Effector CD8-positive, alpha-beta T cell (primary cell): ENCODE measurements at regions not wholly inside any gene's neighbourhood (a gene's known extent, or its start where the extent isn't known, plus 50 kb on each side); places are given as distances from the start of the nearest gene placed in this dataset.
"Not testable (repeated sequence)": the region's sequence is repeated elsewhere in the genome, so short reads cannot be mapped to it uniquely, and the experiment has no call there.

Experiments
- DNase-seq: peaks from one replicate; lab custom pipeline; 2025; lab: John Stamatoyannopoulos, UW

DNA sequence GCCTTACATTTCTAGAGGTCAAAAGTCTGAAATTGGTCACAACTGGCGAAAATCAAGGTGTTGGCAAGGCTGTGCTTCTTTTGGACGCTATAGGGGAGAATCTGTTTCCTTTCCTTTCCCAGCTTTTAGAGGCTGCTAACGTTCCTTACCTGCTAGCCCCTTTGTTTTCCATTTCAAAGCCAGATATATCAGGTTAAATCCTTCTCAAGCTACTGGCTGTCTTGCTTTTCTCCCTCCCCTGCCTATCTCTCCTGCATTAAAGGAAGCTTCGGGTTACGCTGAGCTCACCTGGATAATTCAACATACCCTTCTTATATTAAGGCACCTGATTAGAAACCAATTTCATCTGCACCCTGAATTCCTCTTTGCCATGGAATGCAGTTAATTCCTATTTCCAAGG, 1569.7 kb upstream of the SLC10A2 start:
- DNase-seq, result no peak

DNA sequence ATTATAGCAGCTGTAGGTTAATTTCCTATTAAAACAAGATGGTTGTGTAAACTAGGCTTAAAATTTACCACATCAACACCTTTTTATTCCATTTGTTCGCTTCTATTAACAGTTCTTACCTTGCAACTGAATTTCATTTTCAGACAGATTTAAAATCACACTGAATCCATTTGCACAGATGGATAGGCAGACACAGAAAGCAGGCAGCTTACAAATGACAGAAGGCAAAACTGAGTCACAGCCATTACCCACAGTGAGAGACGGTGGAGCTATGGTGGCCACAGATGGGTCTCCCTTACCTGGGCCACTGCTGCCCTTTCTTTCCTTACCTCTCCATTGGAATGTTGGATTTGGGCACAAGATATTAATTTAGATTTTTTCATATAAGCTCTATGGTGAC, 1567.8 kb upstream of the SLC10A2 start:
- DNase-seq, result no peak

DNA sequence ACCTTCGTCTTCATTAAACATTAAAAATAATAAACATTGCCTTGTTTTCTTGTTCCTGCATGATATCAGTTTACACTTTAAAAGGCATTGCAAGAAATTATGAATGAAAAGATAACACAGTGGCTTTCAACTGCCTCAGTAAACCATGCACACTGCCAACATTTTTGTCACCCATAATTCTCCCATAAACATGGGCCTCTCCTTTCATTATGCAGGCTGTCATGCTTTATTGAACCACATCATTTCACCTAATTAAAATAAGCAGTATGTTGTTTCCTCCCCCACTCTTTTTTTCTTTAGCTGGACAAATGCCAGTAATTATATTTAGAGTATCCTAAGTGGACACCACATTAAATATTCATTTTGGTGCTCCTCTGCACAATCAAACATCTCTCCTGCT, 1566.5 kb upstream of the SLC10A2 start:
- no peak for DNase-seq

GRCh38 chr13:104625201-104625600, 1559.0 kb upstream of the SLC10A2 start:
- DNase-seq, result no peak

DNA sequence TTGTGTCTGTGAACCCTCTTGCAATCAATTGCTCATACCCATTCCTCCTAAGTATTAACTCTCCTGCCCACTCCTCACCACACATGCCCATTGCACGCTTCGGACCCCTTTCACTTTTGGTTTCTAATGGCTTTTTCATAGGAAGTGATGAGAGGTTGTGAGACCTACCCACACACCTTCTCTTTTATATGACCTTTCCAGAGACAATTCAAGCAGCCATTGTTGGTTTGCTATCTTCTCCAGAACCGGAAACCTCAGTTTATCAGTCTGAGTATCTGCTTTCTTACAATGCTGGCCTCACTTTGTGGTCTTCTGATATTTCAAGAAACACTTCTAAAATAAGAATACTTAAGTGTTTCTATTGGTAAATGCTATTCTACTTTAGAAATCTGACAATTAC, 1550.8 kb upstream of the SLC10A2 start:
- no peak for DNase-seq

DNA sequence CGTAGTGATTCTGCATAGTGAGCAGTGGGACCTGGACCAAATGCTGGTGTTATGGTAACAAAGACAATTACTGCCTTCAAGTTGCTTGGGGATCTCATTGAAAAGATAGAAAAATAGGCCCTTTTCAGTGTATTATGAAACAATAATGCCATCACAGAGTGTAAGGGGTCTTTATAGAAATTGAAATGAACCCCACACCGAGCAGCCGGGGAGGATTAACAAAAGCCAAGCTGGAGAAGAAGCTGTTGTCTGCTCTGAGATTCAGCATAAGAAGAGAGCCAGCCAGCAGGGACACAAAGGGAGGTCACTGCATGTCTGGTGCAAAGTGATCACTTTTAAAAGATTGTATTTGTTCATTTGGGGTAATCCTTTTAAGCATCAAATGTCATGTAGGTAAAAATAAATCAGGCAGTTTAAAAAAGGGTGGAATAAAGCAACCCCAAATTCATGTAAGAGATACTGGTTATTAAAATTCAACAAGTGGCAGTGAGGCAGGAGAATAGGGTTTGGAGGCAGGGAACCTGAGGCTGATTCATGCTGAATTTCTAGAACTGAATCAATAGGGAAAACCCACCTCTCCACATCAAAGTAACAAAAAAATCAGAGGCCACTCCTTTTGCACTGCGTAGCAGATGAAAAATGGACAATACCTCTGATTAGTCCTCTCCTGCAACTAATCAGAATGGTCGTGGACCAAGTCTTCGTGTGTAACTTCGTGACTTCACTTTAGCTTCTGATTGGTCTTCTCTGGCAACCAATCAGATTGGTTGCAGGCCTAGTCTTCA, 1548.3 kb upstream of the SLC10A2 start:
- DNase-seq, result no peak

GRCh38 chr13:104608331-104608730, 1542.1 kb upstream of the SLC10A2 start:
- no peak for DNase-seq

DNA sequence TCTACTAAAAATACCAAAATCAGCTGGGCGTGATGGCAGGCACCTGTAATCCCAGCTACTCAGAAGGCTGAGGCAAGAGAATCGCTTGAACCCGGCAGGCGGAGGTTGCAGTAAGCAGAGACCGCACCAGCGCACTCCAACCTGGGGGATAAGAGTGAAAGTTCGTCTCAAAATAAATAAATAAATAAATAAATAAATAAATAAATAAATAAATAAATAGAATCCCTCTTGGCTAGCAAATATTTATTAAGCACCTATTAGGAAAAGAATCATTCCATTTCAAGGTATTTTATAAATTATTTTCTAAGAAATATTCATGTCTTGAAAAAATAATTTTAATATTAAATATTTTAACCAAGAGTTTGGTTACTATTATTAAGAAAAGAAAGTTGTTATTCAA, 1539.2 kb upstream of the SLC10A2 start:
- not testable (repeated sequence) for DNase-seq

- no peak for DNase-seq
Measured at GRCh38 chr13:104597546-104598180, 1531.4 kb upstream of the SLC10A2 start.

DNA sequence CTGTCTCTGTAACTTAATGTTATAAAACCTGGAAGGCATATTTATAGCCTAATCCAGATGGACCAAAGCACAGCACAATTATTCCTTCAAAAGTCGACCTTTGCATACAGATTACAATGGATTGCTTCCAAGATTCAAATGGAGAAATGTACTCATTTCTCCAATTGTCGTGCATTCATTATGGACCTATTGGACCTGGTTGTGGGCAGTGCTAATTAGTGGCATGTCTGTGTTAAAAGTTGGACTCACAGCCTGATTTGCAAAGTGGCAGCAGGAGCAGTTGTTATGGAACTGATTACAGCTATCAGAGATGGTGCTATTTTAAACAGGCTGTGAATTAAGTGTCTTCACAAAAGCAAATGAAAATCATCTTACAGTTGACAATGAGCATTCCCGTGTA, 1529.3 kb upstream of the SLC10A2 start:
- DNase-seq, result no peak

DNA sequence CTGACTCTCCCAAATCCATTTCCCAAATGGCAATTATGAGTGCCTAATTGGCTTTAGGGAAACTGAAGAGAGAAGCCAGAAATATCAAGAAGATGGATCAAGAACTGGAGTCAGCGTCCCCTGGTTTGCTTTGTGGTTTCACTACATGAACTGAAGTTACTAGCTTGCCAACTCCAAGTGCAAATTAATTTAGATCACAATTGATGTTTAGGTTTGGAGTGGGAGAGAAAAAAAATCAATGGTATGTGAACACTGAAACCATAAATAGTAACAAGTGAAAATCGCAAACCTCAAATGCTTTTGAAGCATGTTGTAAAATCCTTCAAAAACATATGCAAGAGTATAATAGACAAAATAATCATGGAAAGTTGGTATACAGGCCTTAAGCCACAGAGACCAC, 1528.6 kb upstream of the SLC10A2 start:
- DNase-seq, result no peak

GRCh38 chr13:104593693-104594092, 1527.5 kb upstream of the SLC10A2 start:
- DNase-seq, result no peak

DNA sequence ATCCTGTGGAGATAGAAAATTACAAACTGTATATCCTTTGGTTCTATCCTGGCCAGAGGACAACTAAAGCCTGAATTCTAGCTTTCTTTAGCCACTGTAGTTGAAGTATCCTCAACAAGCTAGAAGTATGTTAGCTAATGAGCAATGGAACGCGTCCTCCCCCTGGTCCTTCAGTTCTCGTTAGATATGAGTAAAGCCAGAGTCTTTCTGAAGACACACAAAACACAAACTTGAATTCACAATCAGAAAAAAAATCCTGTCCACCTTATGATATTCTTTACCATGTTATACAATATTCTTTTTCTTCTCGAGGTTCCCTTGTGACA, 1527.0 kb upstream of the SLC10A2 start:
- no peak for DNase-seq

GRCh38 chr13:104592545-104593250, 1526.5 kb upstream of the SLC10A2 start:
- no peak for DNase-seq

DNA sequence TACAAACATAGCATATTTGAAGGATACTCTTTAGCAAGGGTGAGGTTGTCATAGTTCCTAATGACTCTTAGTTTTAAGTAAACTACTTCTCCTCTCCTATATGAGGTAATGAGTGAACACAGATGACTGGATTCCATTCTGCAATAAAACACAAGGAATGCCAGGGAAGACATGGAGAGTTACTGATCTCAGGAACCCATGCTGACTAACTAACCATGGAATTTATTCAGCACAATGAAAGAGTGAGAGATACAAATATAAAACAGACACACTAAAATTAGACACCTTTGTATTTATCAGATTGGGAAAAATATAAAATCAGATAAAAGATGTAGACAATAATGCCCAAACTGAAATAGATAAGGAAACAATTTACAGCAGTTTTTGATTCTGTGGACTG, 1525.9 kb upstream of the SLC10A2 start:
- no peak for DNase-seq

DNA sequence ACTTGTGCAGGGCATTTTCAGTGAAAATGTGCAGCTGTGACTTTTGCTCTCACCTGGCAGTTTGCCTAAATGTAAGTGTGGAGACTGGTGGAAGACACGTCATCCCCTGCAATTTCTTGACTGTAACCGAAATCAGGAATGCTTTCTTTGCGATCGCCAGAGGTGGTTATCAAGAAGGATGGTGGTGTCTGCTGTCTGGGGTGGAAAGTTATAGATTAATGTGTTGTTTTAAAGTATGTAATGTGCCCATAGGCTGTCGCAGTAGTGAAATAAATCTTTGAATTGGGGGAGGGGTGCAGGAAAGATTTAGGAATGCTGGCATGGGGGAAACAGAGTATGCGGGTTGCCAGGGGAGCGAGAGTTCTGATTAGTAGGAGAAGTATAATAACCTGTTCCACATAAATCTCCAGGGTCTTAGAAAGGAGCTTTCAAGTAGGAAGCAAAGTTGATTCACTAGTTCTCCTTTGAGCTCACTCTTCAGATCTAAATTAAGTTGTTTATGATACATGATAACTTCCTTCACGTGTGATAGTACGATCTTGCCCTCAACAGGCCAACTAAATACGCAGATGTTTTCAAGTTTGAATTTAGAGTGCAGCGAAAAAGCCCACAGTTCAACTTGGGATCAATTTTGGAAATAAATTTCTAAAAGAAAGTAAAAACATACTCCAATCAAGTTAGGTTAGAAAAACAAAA, 1520.0 kb upstream of the SLC10A2 start:
- DNase-seq, result no peak

- DNase-seq, result no peak
Measured at GRCh38 chr13:104584481-104584880, 1518.3 kb upstream of the SLC10A2 start.

DNA sequence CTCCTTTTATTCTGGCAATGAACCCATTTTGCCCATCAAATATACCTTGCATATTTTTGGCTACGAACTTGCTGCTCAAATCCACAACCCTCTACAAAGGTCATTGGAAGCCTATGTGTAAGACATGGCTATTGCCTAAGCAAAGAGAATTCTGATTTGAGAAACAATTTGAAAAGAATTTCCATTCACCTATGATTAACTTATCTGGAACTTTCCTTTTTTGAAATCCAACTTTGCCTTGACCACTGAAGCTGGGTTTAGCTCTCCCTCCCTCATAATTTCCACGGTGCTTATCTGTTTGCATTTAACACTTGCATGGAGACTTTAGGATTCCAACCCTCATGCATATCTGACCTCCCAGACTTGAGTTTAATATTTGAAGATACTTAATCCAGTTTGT, 1514.7 kb upstream of the SLC10A2 start:
- DNase-seq, result no peak

- DNase-seq, result no peak
Measured at GRCh38 chr13:104577071-104577815, 1511.0 kb upstream of the SLC10A2 start.

DNA sequence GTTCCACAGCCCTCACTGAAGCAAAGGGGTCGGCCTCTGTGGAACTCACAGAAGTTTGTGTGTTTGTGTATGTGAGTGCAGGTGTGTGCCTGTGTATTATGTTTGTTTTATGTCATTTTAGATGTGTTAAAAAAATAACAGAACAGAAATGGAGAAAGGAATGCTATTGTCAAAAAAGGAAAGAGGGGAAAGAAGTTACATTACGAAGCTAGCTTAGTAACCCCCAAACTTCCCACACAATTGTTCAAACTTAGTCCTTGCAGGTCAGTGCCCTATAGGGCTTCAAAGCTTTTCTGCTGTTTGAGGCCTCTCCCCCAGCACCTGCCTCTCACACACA, 1505.6 kb upstream of the SLC10A2 start:
- no peak for DNase-seq

DNA sequence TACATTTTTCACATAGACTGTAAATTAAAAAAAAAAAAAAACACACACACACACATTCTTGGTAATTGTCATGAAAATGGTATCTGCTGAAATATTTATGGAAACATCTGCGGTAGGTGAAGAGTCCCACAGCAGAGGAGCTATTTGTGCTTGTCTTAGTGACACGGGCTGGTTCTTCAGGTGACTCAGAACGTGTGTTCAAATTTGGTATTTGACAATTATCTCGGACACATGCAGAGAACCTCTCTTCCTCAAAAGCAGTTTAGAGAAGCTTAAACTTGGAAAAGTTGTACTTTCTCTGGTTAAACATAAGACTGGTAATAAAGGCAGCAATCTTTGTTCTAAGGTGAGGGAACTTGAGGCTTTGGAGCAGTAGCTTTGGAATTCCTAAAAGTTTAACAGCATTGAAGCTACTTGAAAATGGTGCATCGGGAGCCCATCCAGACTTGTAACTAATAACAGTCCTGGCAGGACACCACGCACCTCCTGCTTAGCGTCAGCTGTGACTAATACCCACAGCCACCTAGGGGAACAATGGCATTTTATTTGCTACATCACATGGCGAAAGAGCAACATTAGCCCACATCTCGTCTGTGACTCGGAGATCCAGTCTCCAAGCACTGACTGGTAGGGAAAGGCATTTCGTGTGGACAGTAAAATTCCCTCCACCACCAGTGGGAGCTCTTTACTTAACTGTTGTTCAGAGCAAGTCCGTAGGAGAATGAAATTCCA, 1505.1 kb upstream of the SLC10A2 start:
- DNase-seq, result no peak
